NCI-H187 treated with DMSO at 0.1 percent for 48 hours (cell line): ENCODE measurements at regions not wholly inside any gene's neighbourhood (a gene's known extent, or its start where the extent isn't known, plus 50 kb on each side); places are given as distances from the start of the nearest gene placed in this dataset.
"Not testable (repeated sequence)": the region's sequence is repeated elsewhere in the genome, so short reads cannot be mapped to it uniquely, and the experiment has no call there.

Source experiments
- DNase-seq: peaks from one replicate; lab custom pipeline; 2025; lab: John Stamatoyannopoulos, UW

DNA sequence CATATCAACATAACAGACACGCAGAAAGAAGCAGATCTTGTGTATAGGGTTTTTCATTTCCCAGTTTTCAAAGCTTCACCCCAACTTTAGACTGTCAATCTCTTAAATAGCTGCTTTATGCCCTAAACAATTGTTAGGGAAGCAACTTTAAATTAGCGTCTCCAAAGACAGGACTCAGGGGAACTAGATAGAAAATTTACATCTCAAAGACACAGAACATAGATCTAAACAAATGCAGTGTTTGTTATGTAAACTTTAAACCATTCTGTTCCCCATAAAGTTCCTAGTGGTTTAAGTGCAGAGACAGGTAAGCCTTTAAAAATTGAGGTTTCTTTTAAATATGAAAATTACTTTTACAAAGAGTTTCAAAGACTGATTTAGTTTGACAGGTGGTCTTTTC is 379.2 kb upstream of the GHITM start:
- no peak for DNase-seq

- DNase-seq, result no peak
Observed at GRCh38 chr10:83764666-83765065, 374.6 kb upstream of the GHITM start.

GRCh38 chr10:83765731-83766130 is 373.6 kb upstream of the GHITM start:
- no peak for DNase-seq

DNA sequence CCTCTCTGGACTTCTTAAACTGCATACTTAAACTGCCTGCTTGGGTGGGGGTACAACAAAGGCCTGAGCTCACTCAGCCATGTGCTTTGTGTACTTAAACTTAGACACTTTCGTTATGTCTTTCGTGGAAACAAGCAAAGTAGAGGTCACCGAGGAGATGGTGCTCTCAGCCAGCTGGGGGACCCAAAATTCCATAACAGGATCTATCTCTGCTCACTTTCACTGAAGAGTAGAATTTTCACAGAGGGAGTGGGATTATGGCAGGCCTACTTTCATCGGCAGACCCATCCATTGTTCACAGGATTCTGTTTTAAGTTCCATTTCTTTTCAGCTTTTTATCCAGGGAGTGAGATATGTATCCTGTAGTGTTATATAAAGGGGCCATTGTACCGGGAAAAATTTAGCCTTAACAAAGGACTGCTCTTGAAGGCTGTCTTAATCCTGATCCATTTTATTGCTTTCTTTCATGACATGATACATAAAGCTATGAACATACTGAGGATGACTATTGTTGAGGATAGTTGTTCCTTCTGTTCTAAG is 370.0 kb upstream of the GHITM start:
- no peak for DNase-seq

GRCh38 chr10:83786701-83787100 is 352.6 kb upstream of the GHITM start:
- DNase-seq, result not testable (repeated sequence)

DNA sequence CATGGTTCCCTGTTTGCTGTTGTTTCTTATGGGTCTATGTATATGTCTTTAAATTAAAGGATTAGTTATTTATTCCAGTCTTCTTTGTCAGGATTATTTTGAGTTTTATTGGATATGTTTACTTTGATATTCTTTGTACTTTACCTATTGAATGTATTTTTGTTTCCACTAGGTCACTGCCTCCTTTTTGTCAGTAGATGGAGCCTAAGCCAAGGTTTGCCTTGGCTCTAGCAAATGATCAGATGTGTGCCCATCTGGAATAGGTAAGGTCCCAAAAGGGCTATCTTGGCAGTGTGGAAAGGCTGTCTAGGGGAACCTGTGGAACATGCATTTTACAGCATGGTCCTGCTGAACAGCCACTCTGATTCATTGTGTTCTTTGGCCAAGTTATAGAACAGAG is 337.3 kb upstream of the GHITM start:
- no peak for DNase-seq

DNA sequence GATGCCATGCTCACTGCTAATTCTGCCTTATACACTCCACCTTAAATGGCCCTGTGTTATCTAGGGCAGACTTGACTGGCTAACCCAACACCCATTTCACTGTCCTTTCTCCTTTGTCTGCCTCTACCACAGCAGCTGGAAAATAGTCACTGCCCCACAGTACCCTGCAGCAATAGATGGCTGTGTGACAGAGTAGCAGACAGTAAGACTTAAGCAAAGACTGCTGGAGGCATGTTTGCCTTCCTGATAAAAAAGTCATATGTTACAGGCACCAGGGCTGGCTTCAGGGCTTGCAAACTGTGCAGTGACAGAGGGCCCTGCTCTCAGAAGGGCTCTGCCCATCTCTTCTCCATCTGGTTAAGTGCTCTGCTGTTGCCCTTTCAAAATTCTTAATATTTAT is 332.6 kb upstream of the GHITM start:
- DNase-seq, result no peak

- no peak for DNase-seq
Observed at GRCh38 chr10:83809001-83809400, 330.3 kb upstream of the GHITM start.

DNA sequence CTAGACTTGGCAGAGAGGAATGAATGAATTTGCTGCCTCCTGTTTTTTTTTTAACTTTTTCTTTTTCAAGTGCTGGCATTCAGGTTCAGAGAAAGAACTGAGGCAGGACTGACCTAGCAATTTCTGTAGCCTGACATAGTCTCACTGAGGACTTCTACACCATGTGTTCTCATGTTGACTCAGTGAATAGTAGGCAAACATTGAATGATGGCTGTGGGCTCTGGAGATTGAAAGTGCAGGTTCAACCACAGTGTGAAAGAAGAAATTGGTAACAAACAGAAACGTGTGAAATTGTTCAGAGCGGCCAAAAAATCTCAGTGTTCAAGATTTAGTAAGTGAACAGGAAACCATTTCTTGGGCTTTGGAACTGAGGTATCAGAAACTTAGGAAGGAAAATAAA is 322.4 kb upstream of the GHITM start:
- DNase-seq, result no peak

- DNase-seq, result no peak
Observed at GRCh38 chr10:83817797-83818196, 321.5 kb upstream of the GHITM start.

DNA sequence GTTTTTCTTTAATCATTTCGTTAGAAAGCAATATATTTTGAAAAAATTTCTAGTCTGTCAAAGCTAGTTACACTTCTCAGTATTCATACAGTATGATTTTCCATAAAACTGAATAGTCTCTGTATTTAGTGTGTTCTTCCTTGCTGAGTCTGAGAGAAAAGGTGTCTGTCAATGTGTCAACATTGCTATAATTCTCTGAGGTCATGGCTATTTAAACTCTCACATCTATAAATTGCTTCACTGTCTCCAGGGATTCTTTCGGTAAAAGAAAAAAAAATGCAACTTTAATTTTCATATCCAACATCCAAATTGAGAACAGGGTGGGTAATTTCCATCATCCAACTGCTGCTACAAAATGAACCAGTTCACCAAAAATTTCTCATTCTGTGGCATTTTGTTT is 319.7 kb upstream of the GHITM start:
- DNase-seq, result no peak

GRCh38 chr10:83820033-83820432 is 319.3 kb upstream of the GHITM start:
- DNase-seq, result no peak

- no peak for DNase-seq
Observed at GRCh38 chr10:83824099-83824498, 315.2 kb upstream of the GHITM start.

- DNase-seq, result no peak
Observed at GRCh38 chr10:83834096-83834495, 305.2 kb upstream of the GHITM start.

DNA sequence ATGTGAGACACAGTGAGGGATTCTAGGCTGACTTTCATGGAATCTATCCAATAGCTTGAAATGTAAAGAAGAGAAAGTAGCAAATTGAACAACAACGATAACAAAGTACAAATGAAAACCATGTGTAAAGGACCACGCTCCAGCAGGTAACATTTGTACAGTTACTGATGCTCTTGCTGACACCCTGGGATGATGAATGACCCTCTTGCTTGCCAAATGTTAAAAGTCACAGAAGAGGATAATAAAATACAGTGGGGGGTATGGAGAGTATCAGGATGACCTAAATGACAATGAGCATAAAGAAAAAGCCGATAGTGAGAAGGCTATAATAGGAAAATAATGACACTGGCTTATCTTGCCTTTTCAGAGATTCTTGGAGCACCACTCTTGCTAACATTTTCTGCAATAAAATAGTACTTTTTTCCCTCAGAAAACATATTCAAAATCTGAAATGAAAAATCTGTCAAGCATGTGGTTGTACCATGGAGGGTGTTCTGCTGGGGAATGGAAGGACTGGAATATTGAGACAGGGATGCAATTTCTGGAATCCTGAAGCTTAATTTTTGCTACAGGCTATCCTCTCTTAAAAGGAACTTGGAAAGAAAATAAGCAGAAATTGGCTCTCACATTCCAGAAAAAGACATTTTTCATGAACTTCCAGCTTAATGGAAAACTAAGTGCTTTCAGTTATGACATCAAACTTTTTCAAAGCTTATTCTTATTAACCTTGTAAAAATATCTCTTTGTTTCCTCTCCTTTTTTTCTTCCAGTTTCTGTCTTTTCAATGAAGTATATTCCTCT is 303.2 kb upstream of the GHITM start:
- DNase-seq, result no peak

DNA sequence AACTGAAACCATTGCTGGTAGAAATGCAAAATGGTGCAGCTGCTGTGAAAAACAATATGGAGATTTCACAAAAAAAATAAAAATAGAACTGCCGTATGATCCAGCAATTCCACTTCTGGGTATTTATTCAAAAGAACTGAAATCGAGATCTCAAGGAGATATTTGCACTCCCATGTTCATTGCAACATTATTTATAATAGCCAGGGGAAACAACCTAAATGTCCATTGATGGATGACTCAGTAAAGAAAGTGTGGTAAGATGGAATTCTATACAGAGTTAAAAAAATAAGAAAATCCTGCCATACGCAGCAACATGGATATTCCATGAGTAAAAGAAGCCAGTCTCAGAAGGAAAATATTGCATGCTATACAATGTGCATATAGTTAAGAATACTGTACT is 290.6 kb upstream of the GHITM start:
- DNase-seq, result no peak

- no peak for DNase-seq
Observed at GRCh38 chr10:83849150-83849549, 290.2 kb upstream of the GHITM start.

GRCh38 chr10:83852146-83852545 is 287.2 kb upstream of the GHITM start:
- DNase-seq, result no peak

- no peak for DNase-seq
Observed at GRCh38 chr10:83862723-83863122, 276.6 kb upstream of the GHITM start.

GRCh38 chr10:83863283-83863966 is 275.9 kb upstream of the GHITM start:
- no peak for DNase-seq

- DNase-seq, result no peak
Observed at GRCh38 chr10:83869898-83870297, 269.4 kb upstream of the GHITM start.

GRCh38 chr10:83871187-83872081 is 267.9 kb upstream of the GHITM start:
- no peak for DNase-seq
